Transverse colon (tissue), 4 donors: ENCODE measurements at regions not wholly inside any gene's neighbourhood (a gene's known extent, or its start where the extent isn't known, plus 50 kb on each side); places are given as distances from the start of the nearest gene placed in this dataset.

ENCODE experiments used
- DNase-seq: peaks from one replicate; pipeline ENCODE4 v3.0.0-alpha.2; 2019
- H3K27ac ChIP-seq, 4 donors: fragments of 200-600 bp; sonication (generic); 2 replicates each; pipeline ENCODE4 v1.5.1; 2016 to 2018; ENCODE audit warnings: inconsistent platforms in 4 of 4
- H3K27me3 ChIP-seq: fragments of 200-600 bp; sonication (generic); 2 replicates; pipeline ENCODE4 v1.5.1; 2017; ENCODE audit warnings: inconsistent platforms
- H3K36me3 ChIP-seq, 4 donors: fragments of 200-600 bp; sonication (generic); 2 replicates each; pipeline ENCODE4 v1.5.1; 2017 to 2019; ENCODE audit warnings: inconsistent platforms in 4 of 4
- H3K4me1 ChIP-seq, 4 donors: fragments of 200-600 bp; sonication (generic); 2 replicates each; pipeline ENCODE4 v1.5.1; 2017 to 2020; ENCODE audit warnings: inconsistent platforms in 4 of 4
- H3K4me3 ChIP-seq, 4 donors: fragments of 200-600 bp; sonication (generic); 1 replicate in 1 of 4; 2 replicates in 3 of 4; pipeline versions ENCODE4 v1.5.1 to v1.6.1; 2017 to 2019; ENCODE audit warnings: inconsistent platforms in 4 of 4
- H3K9me3 ChIP-seq, 2 donors: fragments of 200-600 bp; sonication (generic); 2 replicates each; pipeline ENCODE4 v1.5.1; 2017 to 2019; ENCODE audit warnings: inconsistent platforms in 2 of 2
- CTCF ChIP-seq, 5 experiments: fragments of 200-600 bp in 3 of 5; fragments of 450-650 bp in 2 of 5; sonication (generic) in 3 of 5; IDR thresholded peaks; 1 replicate in 2 of 5; 2 replicates in 3 of 5; pipeline ENCODE4 v1.5.1; 2016 to 2017; ENCODE audit warnings: antibody characterized with exemption in 5 of 5, inconsistent platforms in 3 of 5, mild to moderate bottlenecking in 2 of 5, moderate library complexity in 1 of 5
- EP300 ChIP-seq: sonication (generic); formaldehyde crosslinking; IDR thresholded peaks from one replicate; pipeline ENCODE4 v1.6.1; 2017; ENCODE audit warnings: antibody characterized with exemption, low read depth
- POLR2A ChIP-seq: fragments of 450-650 bp; IDR thresholded peaks from one replicate; pipeline ENCODE4 v1.6.1; 2016; ENCODE audit warnings: antibody characterized with exemption, mild to moderate bottlenecking, moderate library complexity
- POLR2AphosphoS5 ChIP-seq, 3 donors: sonication (generic); formaldehyde crosslinking; IDR thresholded peaks; one replicate each; pipeline ENCODE4 v1.6.1; 2016; ENCODE audit warnings: antibody characterized with exemption in 3 of 3
- WGBS, 2 donors: methylation state at CpG; one replicate each; pipeline ENCODE4 v1.1.5; 2018; ENCODE audit warnings: low coverage in 1 of 2; 5-methylcytosine and 5-hydroxymethylcytosine counted together
- in situ Hi-C, 4 donors: fragments of 200-750 bp; cut with MboI; loops; one replicate each; pipeline versions ENCODE4 v1.15.0 to v1.15.1; 2017; ENCODE audit warnings: low sequenced_read_pairs in 3 of 4, low pct_ligation_motif_present in 1 of 4, low pct_unique_long_range_greater_than_20kb in 1 of 4
- intact Hi-C: fragments of 100-400 bp; cut with DNase I; formaldehyde crosslinking; loops from one replicate; pipeline ENCODE4 v1.15.1; 2023; ENCODE audit warnings: low total_unique reads

GRCh38 chr4:156414406-156414805 is 460.7 kb upstream of the CTSO start:
- DNase-seq = no peak
- no peaks in the 10 kb centered on the region for H3K36me3 ChIP-seq
- intact Hi-C loops (no loop called here), in situ Hi-C loops (no loop called here)
- H3K4me1 ChIP-seq = no peaks in the 10 kb centered on the region
- H3K9me3 ChIP-seq = no peaks in the 10 kb centered on the region
- H3K27me3 ChIP-seq = no peaks in the 10 kb centered on the region
- no peak overlapping the region for H3K27ac ChIP-seq
- TF ChIP-seq CTCF (IDR thresholded peaks at IDR 0.05) = no peak
- no peak for TF ChIP-seq POLR2AphosphoS5 (IDR thresholded peaks at IDR 0.05)
- no peak for TF ChIP-seq EP300
- TF ChIP-seq POLR2A = no peak
- no peak overlapping the region for H3K4me3 ChIP-seq

GRCh38 chr4:156413239-156414135 is 459.8 kb upstream of the CTSO start:
- no peaks in the 10 kb centered on the region for H3K4me1 ChIP-seq
- no peak overlapping the region for H3K4me3 ChIP-seq
- H3K36me3 ChIP-seq = no peaks in the 10 kb centered on the region
- no peaks in the 10 kb centered on the region for H3K27me3 ChIP-seq
- TF ChIP-seq POLR2A (no peak), EP300 (no peak), CTCF (IDR thresholded peaks at IDR 0.05) (no peak), POLR2AphosphoS5 (IDR thresholded peaks at IDR 0.05) (no peak)
- intact Hi-C loops = no loop called here
- no peak for DNase-seq
- in situ Hi-C loops = no loop called here
- WGBS, 2 donors = 22 to 34% methylated on average over 1 to 3 of the region's 3 CpGs
- no peak overlapping the region for H3K27ac ChIP-seq
- no peaks in the 10 kb centered on the region for H3K9me3 ChIP-seq

DNA sequence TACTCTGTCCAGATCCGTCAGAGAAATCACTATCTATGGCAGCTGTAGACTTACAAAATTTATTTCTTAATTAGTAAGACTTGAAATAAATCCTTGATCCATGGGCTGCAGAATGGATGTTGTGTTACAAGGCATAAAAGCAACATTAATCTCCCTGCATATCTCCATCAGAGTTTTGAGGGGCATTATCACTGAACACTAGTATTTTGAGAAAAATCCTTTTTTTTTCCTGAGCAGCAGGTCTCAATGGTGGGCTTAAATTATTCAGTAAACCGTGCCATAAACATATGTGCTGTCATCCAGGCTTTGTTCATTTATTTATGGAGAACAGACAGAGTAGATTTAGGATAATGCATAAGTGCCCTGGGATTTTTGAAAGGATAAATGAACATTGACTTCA is 457.9 kb upstream of the CTSO start:
- intact Hi-C loops = no loop called here
- WGBS, 2 donors = 69 to 75% methylated on average over 1 to 2 of the region's 2 CpGs

GRCh38 chr4:156408749-156409148 is 455.1 kb upstream of the CTSO start:
- H3K27me3 ChIP-seq = no peaks in the 10 kb centered on the region
- H3K27ac ChIP-seq = no peak overlapping the region
- no peaks in the 10 kb centered on the region for H3K9me3 ChIP-seq
- in situ Hi-C loops (no loop called here), intact Hi-C loops (no loop called here)
- no peak for TF ChIP-seq POLR2AphosphoS5 (IDR thresholded peaks at IDR 0.05)
- TF ChIP-seq CTCF (IDR thresholded peaks at IDR 0.05) = no peak
- no peak for TF ChIP-seq EP300
- TF ChIP-seq POLR2A = no peak
- no peak for DNase-seq
- no peaks in the 10 kb centered on the region for H3K4me1 ChIP-seq
- WGBS, 2 donors = 84 to 87% methylated on average over 4 of the region's 4 CpGs
- no peaks in the 10 kb centered on the region for H3K36me3 ChIP-seq
- H3K4me3 ChIP-seq = no peak overlapping the region

More for the DNA sequence above, 457.9 kb upstream of the CTSO start:
- no peak overlapping the region for H3K4me3 ChIP-seq
- no peaks in the 10 kb centered on the region for H3K27me3 ChIP-seq
- no peak overlapping the region for H3K27ac ChIP-seq
- DNase-seq = no peak
- H3K9me3 ChIP-seq = no peaks in the 10 kb centered on the region
- in situ Hi-C loops = no loop called here
- H3K4me1 ChIP-seq = no peaks in the 10 kb centered on the region
- TF ChIP-seq POLR2AphosphoS5 (IDR thresholded peaks at IDR 0.05) (no peak), CTCF (IDR thresholded peaks at IDR 0.05) (no peak), EP300 (no peak), POLR2A (no peak)
- H3K36me3 ChIP-seq = no peaks in the 10 kb centered on the region
